ENCODE measurements at regions not wholly inside any gene's neighbourhood (a gene's known extent, or its start where the extent isn't known, plus 50 kb on each side); places are given as distances from the start of the nearest gene placed in this dataset.

DNA sequence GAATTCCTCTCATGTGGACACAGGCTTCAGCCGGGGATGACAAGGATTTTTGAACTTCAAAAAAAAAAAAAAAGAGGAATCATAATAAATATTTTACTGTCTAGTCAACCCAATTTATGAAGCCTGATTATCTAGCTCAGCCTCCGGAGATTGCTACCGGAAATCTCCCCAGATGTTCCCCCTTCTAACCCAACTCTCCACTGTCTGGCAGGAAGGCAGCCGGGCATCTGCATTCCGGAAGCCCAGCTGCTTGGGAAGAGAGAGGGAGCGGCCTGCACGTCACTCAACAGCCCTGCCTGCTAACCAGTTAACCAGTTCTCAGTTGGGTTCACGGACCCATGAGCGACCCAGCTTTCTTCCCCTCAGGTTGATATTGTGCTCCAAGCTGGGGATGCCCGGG, 87.2 kb upstream of the POU3F3 start:
- no peak overlapping the region for H3K27ac ChIP-seq
- ATAC-seq (no peak), DNase-seq (no peak)
- TF ChIP-seq, protein P1, sequence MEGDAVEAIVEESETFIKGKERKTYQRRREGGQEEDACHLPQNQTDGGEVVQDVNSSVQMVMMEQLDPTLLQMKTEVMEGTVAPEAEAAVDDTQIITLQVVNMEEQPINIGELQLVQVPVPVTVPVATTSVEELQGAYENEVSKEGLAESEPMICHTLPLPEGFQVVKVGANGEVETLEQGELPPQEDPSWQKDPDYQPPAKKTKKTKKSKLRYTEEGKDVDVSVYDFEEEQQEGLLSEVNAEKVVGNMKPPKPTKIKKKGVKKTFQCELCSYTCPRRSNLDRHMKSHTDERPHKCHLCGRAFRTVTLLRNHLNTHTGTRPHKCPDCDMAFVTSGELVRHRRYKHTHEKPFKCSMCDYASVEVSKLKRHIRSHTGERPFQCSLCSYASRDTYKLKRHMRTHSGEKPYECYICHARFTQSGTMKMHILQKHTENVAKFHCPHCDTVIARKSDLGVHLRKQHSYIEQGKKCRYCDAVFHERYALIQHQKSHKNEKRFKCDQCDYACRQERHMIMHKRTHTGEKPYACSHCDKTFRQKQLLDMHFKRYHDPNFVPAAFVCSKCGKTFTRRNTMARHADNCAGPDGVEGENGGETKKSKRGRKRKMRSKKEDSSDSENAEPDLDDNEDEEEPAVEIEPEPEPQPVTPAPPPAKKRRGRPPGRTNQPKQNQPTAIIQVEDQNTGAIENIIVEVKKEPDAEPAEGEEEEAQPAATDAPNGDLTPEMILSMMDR (IDR thresholded peaks at IDR 0.05) = no peak
- H3K27me3 ChIP-seq (ENCODE audit: low read depth) = no peaks in the 10 kb centered on the region
- H3K4me3 ChIP-seq = no peak overlapping the region
- H3K4me1 ChIP-seq = no peaks in the 10 kb centered on the region
- no peaks in the 10 kb centered on the region for H3K36me3 ChIP-seq
- no peaks in the 10 kb centered on the region for H3K9me3 ChIP-seq
- intact Hi-C loops (cut with DNase I) = no loop called here

DNA sequence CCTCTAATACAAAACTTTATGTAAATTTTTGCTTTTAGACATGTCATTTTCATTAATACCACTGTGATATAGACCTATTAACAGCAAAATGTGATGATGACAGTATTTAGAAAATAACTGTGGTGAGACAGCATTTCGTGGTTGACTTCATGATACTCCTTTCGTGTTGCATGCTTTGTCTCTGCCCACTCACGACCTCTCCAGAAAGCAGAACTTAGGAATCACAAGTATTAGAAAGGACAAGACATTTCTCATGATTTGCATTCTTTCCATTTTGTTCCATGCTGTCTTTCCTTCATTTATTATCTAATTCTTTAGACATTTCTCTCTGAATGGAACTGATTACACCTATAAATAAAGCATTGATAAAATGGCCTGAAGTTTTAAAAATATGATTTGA, 85.2 kb upstream of the POU3F3 start:
- ATAC-seq = no peak
- no peaks in the 10 kb centered on the region for H3K27me3 ChIP-seq (ENCODE audit: low read depth)

DNA sequence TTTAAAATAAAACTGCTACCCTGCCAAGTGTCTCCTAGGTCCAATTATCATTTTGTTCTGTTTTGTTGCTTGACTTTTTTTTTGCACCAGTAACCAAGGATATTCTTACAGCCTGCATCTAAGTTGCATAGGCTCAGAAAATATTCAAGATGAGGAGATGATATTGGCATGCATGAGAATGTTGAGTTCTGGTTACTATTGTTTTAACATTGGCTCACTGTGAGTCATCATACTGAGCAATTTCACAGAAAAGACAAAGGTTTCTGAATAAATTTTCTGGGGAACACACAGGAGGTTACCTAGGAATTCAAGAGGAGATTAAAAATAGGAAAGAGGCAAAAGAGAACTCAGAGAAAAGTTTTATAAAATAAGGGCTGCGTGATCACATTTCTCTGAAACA, 84.8 kb upstream of the POU3F3 start:
- no peaks in the 10 kb centered on the region for H3K4me1 ChIP-seq
- H3K36me3 ChIP-seq = no peaks in the 10 kb centered on the region
- no peak overlapping the region for H3K27ac ChIP-seq
- no peak overlapping the region for H3K4me3 ChIP-seq
- H3K9me3 ChIP-seq = no peaks in the 10 kb centered on the region
- TF ChIP-seq, protein P1 (IDR thresholded peaks at IDR 0.05) = no peak
- intact Hi-C loops (cut with DNase I) = no loop called here
- ATAC-seq (no peak), DNase-seq (no peak)
- no peaks in the 10 kb centered on the region for H3K27me3 ChIP-seq (ENCODE audit: low read depth)

More for the DNA sequence above, 85.2 kb upstream of the POU3F3 start:
- no peak for DNase-seq
- no peak overlapping the region for H3K27ac ChIP-seq
- no peaks in the 10 kb centered on the region for H3K9me3 ChIP-seq
- H3K4me1 ChIP-seq = no peaks in the 10 kb centered on the region
- H3K36me3 ChIP-seq = no peaks in the 10 kb centered on the region
- intact Hi-C loops (cut with DNase I) = no loop called here
- H3K4me3 ChIP-seq = no peak overlapping the region
- TF ChIP-seq, protein P1 (IDR thresholded peaks at IDR 0.05) = no peak

DNA sequence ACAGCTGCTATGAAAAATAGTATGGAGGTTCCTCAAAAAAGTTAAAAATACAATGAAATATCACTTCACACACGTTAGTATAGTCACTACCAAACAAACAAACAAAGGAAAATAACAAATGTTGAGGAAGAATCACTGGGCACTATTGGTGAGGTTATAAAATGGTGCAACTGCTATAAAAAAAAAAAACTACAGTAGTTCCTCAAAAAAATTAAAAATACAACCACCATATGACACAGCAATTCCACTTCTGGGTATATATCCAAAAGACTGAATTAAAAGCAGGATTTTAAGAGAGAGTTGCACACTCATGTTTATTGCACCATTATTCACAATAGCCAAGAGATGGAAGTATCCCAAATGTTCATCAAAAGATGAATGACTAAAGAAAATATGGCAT, 80.9 kb upstream of the POU3F3 start:
- intact Hi-C loops (cut with DNase I) = no loop called here
- Histone ChIP-seq H3K27me3 (ENCODE audit: low read depth) (no peaks in the 10 kb centered on the region), H3K4me1 (no peaks in the 10 kb centered on the region), H3K9me3 (no peaks in the 10 kb centered on the region), H3K27ac (no peak overlapping the region), H3K4me3 (no peak overlapping the region), H3K36me3 (no peaks in the 10 kb centered on the region)
- DNase-seq (no peak), ATAC-seq (no peak)
- TF ChIP-seq, protein P1 (IDR thresholded peaks at IDR 0.05) = no peak

DNA sequence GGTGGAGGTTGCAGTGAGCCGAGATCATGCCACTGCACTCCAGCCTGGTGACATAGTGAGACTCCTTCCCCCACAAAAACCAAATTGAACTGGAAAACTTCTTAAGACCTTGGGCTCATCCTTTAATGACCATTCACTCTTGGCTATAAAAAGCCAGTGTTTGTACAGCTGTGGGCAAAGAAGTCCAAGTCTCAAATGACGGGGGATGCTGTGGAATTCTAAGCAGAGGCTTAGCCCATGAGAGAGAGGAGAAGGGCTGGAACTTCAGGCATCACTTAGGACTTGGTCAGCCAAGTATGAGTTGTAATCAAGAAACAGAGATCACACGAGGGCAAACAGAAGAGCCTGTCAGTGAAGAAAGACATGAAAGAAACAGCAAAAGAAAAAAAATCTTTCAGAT, 79.3 kb upstream of the POU3F3 start:
- DNase-seq (no peak), ATAC-seq (no peak)
- Histone ChIP-seq H3K27ac (no peak overlapping the region), H3K27me3 (ENCODE audit: low read depth) (no peaks in the 10 kb centered on the region), H3K9me3 (no peaks in the 10 kb centered on the region), H3K4me1 (no peaks in the 10 kb centered on the region), H3K36me3 (no peaks in the 10 kb centered on the region), H3K4me3 (no peak overlapping the region)
- TF ChIP-seq, protein P1 (IDR thresholded peaks at IDR 0.05) = no peak
- intact Hi-C loops (cut with DNase I) = no loop called here

DNA sequence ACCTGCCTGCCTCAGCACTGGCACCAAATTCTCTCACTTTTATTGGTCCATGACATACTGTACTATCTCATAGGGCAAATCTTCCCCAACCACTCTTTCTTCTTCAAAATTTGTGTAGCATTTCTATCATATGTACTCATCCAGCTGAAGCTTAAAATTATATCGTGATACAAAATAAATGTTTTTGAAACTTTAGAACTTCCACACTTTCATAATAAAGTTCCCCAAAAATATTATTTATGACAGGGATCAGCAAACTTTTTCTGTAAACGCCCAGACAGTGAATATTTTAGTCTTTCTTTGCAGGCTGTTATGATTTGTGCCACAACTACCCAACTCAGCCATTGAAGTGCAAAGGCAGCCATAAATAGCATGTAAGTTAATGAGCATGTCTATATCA, 76.2 kb upstream of the POU3F3 start:
- intact Hi-C loops (cut with DNase I) = no loop called here

More for the DNA sequence above, 76.2 kb upstream of the POU3F3 start:
- Histone ChIP-seq H3K9me3 (no peaks in the 10 kb centered on the region), H3K27ac (no peak overlapping the region), H3K27me3 (ENCODE audit: low read depth) (no peaks in the 10 kb centered on the region), H3K36me3 (no peaks in the 10 kb centered on the region), H3K4me1 (no peaks in the 10 kb centered on the region), H3K4me3 (no peak overlapping the region)
- TF ChIP-seq, protein P1 (IDR thresholded peaks at IDR 0.05) = no peak
- ATAC-seq (no peak), DNase-seq (no peak)
